NCI-H2196 (cell line): ENCODE measurements at regions not wholly inside any gene's neighbourhood (a gene's known extent, or its start where the extent isn't known, plus 50 kb on each side); places are given as distances from the start of the nearest gene placed in this dataset.
A peak's percentile ranks its signal among the peaks of the same experiment; 100 is the strongest.

Source experiments
- DNase-seq: peaks from one replicate; lab custom pipeline; 2025; ENCODE audit not compliant: unreplicated experiment; lab: John Stamatoyannopoulos, UW

DNA sequence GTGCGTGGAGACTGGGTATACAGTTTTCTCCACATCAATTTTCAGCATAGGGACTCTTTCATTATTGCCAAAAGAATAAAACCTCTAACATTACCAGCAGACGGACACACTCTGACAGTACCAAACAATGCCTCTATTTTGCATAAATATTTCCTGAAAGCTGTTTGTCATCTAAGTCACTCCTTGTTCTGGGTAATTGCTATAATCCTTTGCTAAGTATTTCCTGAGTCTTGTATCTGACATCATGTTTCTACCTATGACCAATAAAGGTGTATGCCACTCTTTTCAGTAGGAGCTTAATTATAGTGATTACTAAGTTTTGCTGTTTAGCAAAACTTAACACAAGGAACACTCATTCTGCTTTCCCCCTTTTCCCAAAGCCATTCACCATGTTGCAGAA is 886.5 kb downstream of the SLITRK6 start:
- no peak for DNase-seq

DNA sequence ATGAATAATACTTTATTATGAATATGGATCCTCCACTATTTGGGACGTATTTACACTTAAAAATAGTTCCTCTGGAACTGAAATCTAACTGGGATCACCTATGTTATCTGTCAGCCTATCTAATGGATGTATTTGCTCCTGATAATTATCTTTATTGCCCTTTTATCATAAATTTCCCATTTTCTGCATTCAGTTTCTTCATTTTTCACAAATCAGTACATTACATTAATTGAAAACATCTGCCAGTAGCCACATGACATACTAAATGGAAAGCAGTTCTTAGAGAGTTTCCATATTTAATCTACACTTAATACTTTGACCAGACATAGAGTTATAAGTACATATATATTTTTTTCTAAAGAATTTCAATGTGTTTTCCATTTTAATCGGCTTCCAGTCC is 888.8 kb downstream of the SLITRK6 start:
- no peak for DNase-seq

DNA sequence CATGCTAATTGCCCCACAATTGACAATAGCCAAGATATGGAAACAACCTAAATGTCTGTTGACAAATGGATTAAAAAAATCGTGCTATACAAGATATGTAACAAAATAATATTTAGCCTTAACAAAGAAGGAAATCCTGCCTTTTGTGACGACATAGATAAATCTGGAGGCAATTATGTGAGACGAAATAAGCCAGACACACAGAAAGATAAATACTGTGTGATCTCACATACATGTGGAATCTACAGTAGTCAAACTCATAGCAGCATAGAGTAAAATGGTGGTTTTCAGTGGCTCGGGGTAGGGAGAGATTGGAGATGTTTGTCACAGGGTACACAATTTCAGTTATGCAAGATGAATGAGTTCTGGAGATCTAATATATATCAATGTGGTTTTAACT is 895.8 kb downstream of the SLITRK6 start:
- no peak for DNase-seq

DNA sequence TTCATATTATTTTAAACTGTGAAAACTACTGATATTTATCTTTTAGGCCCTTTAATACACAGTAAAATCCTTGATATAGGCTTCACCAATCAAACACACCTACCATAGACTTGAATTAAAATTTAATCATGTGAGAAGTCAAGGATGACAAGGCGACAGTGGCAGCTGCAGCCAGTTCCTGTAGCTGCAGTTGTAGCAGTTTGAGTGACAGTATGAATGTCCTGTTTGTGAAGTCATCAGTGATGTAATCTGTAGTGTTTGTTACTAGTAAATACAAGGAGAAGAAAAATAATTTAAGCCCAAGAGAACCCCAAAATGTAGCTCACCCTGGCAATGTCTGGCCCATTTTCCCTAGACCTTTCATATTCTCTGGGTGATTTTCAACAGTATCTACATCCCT is 897.0 kb downstream of the SLITRK6 start:
- no peak for DNase-seq

DNA sequence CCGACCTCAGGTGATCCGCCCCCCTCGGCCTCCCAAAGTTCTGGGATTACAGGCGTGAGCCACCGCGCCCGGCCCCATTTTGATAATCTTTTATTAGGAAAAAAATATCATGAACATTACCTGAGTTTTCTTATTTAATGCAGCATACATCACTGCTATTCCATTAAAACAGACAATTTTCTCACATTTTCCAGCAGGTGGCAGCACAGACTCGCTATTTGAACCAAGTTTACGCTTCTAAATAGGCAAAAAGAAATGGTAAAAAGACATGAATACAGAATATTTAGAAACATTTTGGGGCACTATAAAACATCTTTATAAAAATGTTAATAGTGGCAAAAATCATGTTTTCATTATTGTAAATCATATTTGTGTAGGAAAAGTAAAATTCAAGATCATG is 903.1 kb downstream of the SLITRK6 start:
- peak; percentile 36 for DNase-seq

DNA sequence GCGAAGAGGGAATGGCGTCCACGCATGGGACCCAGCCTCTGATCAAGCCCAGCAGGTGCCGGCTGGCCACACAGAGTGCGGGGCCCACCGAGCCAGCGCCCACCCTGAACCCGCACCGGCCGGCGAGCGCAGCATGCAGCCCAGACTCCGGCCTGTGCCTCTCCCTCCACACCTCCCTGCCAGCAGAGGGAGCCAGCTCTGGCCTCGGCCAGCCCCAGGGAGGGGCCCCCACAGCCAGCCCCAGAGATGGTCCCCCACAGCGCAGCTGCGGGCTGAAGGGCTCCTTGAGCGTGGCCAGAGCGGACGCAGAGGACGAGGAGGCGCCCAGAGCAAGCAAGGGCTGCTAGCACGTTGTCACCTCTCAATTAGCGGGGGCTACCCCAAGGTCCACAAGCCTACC is 904.5 kb downstream of the SLITRK6 start:
- no peak for DNase-seq

DNA sequence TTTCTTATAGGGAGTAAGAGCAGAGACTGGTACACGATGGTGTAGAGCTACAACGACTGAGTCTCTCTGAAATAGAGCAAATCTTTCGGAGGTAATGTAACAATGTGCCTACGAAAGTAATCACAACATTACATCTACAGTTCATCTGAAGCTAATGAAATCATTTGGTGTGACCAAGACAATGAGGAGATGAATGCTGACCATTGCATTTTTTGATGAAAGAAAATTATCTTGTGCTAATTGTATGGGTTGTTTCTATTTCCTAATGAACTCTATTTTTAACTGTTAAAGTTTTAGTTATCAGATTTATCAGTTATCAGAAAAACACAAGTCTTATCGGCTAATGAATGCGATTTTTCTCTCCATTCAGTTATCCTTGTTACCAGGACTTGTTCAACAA is 913.4 kb downstream of the SLITRK6 start:
- DNase-seq, result no peak

DNA sequence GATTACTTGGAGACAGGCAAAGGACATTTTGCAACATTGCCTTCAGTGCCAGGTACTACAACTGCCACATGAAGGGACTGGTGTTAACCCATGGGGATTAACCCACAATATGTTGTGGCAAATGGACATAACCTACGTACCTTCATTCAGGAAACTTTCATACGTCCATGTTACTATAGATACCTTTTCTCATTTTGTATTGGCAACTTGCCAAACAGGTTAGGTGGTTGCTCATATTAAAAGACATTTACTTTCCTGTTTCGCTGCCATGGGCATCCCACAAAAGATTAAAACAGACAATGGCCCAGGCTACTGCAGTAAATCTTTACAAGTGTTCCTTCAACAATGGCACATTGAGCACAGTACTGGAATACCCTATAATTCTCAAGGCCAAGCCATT is 925.3 kb downstream of the SLITRK6 start:
- no peak for DNase-seq

DNA sequence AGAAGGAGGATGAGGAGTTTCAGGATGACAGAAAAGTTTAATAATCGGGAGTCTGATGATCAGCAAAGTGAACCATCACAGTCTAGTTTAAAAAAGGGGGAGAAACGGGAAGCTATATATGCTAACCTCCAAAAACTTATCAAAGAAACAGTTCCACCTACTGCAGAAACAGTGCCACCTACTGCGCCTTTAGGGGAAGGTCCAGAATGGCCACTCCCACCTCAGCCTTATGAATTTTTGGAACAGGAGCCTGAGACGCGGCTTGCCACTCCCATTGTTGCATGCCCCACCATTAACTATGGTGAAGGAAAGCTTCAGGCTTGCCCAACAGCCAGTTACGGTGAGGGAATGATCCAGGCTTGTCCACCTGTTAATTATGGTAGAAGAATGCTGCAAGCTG is 929.0 kb downstream of the SLITRK6 start:
- DNase-seq, result no peak

DNA sequence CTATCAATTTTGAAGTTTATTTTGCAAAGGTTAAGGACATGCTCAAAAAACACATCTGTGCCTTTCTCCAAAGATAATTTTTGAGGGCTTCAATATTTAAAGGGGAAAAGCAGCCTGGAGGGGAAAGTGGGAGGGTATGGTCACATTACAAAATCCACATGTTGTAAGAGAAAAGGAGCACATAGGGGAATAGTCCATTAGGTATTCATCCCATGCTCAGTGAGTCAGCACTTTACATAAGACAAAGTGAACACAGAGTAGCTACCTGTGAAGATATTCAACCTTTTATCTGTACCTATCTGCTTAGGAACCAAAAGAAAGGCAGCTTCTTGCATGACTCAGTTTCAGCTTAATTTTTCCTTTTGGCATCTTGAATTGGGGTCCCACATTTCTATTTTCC is 932.0 kb downstream of the SLITRK6 start:
- DNase-seq, result no peak

DNA sequence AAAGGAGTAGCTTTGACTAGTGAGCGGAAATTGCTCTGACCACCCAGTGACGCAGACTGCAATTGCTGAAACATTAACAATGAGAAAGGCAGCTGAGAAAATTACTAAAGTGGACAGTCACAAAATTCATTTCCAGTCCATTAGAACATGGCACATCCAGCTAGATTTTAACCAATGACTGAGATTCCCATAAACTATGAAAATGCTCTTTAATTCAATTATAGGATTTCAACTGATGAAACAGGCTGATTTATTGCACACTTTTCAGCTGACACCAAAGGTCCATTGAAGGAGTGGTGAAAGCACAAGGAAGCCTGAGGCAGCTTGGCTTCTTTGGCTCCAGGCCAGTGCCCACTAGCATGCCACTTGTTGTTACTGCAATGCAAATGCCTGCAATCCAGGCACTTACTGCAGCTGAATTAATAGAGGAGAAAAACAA is 933.4 kb downstream of the SLITRK6 start:
- DNase-seq, result peak; percentile 20

DNA sequence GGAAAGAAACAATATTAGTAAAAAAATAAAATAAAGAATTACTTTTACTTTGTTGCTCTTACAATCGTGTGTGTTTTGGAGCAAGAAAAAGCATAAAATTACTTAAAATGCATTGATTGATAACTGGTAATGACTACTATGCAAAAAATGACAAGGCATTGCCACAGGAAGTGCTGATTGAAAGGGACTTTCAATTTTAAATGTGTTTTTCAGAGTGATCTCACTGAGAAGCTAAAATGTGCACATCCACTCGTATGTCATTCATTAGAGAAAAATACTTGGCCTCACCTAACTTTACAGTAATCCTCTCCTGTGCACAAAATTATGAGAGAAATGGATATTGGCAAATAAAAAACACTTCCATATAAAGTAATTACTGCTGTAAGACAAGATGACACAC is 934.9 kb downstream of the SLITRK6 start:
- DNase-seq, result no peak

DNA sequence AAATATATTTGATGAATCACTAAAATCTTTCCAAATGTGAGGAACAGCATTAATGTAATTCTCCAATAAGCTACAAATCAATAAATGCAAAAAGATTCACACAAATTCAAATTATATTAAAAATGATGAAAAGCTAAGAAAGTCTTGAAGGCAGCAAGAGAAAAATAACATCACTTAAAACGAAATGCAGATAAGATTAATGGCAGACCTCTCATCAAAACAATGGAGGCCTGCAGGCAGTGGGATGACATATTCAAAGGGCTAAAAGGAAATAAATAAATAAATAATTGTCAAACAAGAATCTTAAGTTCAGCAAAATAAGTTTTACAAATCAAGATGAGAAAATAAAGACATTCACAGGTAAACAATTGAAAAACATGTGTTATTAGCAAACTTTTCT is 952.1 kb downstream of the SLITRK6 start:
- DNase-seq, result no peak

DNA sequence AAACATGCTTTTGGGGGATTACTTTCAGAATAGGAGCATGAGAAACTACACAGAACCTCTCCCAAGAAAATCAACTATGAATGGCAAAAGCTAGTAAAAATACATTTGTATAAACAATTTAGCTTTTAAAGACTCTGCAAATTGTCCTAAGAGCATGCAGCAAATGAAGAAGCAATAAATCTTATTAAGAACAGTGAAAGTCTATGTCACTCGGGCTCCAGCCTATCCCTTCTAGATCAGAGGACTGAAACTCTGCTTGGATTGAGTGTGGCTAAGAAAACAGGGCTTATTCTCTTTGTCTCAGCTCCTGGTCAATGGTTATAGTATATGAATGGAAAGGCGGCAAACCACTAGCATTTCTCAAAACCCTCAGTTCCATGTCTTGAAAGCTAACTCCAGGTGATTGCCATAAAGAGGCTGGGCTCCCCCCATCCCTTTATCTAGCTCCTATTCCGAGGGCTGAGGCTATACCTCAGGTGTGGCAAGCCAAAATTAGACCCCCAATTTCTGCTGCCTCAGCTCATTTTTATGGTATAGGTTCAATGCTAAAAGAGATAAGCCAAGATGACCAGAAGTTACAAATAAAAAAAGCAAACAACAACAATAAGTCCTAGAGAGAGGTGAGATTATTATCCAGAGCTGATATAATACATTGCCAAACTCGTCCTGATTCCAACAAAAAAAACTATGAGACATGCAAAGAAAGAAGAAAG is 953.2 kb downstream of the SLITRK6 start:
- DNase-seq, result no peak

DNA sequence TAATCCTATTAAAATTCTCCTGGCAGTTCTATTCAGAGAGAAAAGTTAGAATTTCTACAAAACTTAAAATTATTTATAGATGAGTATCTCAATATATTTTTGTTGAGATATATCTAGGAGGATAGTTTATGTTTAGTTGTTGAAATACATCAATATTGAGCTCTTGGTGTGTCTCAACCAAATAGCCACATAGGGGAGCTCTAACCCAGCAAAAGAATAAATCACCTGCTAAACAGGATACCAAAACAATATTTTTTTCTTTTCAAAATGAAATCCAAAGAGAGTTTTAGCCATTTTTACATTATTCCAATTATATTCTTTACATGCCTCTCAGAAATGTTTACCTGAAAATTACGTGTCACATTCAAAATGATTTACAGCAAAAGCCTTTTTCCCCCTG is 954.7 kb downstream of the SLITRK6 start:
- DNase-seq, result peak; percentile 3

DNA sequence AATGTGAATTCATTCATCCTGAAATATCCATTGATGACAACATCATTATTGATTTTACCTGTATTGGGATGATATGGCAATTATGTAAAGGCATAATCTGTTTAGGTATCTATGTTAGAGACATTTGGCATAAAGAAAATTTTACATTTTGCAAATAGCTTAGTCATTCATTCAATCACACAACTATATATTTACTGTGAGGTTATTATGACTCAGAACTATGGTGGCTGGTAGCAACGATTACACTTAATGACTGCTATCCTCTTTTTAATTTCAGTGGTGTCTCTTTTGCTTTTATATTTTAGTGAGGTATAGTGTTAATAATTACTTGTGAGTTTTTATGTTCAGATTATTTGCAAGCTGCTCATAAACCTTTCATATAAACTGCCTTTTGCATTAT is 955.9 kb downstream of the SLITRK6 start:
- no peak for DNase-seq

DNA sequence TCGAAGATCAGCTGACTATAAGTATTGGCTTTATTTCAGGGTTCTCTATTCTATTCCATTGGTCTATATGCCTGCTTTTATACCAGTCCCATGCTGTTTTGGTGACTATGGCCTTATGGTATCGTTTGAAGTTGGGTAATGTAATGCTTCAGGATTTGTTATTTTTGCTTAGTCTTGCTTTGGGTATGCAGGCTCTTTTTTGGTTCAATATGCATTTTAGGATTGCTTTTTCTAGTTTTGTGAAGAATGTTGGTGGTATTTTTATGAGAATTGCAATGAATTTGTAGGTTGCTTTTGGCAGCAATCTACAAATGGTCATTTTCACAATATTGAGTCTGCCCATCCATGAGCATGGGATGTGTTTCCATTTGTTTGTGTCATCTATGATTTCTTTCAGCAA is 951.9 kb upstream of the SLITRK1 start:
- no peak for DNase-seq

DNA sequence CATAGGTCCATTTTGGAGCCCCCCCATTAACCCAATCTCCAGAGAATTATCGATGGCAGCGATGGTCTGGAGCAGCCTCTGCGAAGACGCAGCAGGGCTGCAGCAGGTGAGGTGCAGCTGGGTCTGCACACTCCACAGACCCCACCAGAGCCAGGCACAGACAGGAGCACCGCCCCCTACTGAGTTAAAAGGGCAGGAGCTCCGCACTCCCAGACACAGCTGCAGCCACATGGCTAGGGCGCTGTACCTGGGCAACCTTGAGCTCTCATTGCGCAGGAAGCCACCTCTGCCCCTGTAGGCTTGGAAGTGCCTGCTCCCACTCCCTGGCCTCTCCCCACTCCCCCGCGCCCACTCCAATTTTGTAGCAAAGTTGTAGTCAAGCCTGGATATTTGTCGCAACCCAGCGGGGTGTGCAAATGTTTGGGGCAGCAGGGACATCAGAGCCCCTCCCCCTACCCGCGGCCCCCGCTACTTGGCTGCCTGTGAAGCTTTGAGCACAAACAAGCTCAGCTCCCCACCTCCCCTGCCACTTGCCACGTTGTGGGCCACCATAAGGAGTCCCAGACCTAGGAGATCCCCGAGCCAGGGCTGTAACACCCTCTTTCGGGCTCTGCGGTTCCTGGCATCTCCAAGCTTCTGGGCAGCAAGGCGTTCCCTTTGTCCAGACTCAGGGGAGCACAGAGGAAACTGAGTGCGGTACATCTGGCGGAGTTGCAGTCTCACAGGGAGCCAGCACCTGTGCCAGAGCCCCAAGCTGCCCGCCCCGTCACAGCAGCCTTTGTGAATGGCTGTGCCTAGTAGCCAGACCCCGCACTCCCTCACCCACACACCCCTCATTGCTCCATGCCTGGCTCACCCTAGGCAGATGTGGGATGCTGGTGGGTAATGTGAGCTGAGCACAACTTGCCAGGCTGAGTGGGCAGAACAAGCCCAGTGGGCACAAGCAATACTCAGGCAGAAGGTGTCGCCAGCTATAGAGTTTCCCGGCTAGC is 949.7 kb upstream of the SLITRK1 start:
- DNase-seq, result no peak

DNA sequence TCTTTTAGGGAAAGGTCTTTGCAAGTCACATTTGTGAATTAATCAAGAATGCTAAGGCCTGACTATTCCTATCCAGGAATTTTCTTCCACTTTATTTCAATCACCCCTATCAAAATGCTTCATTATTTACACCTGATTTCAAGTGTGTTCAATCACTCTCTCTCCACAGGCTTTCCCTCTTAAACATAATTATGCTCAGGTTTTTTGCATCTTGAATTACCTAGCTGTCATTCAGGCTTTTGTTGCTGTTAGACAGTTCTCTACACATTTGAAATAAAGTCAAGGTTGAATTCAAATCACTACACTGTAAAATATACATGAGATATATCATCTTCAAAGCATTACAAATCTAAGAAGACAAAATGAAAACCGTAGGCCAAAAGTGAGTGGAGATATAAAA is 941.3 kb upstream of the SLITRK1 start:
- no peak for DNase-seq

DNA sequence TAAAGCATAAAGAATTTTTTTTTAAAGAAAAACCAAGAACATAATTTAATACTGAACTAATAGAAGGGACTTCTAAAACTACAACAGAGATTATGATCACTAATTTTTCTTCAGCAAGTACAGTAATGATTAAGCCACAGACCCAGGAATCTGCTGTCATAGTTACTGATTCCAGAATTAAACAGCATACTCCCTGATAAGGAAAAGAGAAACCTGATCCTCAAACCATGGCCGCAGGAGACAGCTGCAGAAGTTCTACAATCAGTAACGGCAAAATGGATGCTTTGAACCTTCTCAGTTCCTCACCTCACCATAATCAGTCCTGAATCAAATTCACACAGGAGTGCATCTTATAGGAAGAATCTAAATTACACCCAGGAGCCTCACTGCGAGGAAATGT is 939.0 kb upstream of the SLITRK1 start:
- DNase-seq, result peak; percentile 0

DNA sequence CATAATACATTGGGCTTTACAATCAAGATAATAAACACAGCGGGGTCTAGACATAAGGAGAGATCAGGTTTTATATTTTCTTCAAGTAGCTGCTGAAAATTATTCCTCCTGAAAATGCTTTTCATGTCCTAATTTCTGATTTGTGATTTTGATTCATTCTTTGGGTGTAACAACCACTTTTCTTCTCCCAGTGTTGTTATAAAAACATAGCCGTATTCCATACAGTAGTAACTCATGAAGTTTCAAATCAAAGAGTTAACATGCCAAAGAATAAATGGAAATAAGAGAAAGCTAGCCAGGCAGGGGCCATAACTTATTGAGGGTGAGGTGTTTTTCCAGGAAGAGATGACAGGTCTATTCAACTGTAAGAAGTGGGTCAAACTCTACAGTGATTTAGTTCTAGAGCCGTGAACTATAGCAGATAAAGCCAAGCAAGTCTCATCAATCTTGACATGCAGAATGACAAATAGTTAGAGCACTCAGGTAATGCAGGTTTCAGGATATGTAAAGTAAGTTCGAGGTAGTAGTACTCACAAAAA is 934.4 kb upstream of the SLITRK1 start:
- DNase-seq, result no peak

DNA sequence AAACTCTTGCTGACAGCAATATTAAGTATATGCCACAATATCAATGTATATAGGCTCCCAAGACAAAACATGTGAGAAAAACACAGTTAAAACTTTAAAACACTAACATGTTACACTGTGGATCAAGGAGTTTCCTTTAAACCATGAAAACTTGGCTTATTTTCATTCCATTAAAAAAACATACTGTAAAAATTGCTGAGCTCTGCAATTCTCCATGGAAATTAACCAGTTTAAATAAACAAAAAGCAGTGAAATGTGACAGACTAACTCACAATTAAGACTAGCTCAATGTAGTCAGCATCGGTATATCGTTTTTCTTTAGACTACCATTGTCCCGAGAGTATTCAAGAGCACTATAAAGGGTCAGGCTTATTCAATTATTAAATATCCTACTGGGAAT is 930.5 kb upstream of the SLITRK1 start:
- no peak for DNase-seq
